Daoy (cell line): ENCODE measurements at regions not wholly inside any gene's neighbourhood (a gene's known extent, or its start where the extent isn't known, plus 50 kb on each side); places are given as distances from the start of the nearest gene placed in this dataset.
"Not testable (repeated sequence)": the region's sequence is repeated elsewhere in the genome, so short reads cannot be mapped to it uniquely, and the experiment has no call there.

Experiments used
- DNase-seq: peaks from one replicate; pipeline ENCODE4 v3.0.0-alpha.2; 2015; ENCODE audit warnings: low read depth

DNA sequence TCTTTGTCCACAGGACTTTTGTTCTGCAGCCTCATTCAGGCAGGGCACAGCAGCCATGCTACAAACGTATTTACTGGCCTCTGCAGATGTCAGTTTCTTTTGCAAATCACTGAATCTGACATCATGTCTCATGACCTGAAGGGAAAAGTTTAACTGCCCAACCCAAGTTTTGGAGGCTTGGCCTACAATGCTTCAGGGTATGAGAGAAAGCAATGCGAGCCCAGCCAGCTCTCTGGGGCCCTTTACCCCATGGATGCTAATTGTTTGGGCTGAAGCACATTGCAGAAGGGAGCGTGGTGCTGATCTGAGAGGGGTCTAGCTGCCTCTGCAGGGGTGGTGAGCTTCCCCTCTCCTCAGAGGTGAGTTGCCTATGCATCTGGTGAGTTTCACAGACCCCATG lies 179.9 kb upstream of the CXCL12 start:
- no peak for DNase-seq

DNA sequence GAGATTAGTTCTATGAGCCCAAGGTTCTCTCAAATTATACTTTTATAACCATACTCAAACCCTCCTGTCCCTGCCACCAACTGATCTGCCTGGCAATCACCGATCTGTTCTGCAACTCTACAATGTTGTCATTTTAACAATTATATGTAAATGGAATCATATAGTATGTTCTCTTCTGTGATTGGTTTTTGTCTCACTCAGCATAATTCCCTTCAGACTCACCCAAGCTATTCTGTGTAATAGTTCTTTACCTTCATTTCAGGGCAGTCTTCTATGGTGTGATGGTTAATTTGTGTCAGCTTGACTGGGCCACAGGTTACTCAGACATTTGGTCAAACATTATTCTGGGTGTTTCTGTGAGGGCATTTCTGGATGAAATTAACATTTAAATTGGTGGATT lies 181.9 kb upstream of the CXCL12 start:
- DNase-seq, result no peak

DNA sequence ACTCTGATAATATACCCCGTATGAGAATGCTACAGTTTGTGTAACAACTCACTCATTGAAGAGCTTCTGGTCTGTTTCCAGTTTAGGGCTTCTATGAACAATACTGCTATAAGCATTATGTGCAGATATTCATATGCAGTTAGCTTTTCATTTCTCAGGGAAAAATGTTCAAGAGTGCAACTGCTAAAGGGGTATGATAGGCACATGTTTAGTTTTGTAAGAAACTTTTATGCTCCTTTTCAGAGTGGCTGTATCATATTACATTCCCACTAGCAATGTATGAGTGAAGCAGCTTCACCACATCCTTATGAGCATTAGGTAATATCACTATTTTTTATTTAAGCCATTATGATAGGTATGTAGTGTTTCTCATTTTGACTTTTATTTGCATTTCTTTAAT lies 182.6 kb upstream of the CXCL12 start:
- DNase-seq, result no peak

DNA sequence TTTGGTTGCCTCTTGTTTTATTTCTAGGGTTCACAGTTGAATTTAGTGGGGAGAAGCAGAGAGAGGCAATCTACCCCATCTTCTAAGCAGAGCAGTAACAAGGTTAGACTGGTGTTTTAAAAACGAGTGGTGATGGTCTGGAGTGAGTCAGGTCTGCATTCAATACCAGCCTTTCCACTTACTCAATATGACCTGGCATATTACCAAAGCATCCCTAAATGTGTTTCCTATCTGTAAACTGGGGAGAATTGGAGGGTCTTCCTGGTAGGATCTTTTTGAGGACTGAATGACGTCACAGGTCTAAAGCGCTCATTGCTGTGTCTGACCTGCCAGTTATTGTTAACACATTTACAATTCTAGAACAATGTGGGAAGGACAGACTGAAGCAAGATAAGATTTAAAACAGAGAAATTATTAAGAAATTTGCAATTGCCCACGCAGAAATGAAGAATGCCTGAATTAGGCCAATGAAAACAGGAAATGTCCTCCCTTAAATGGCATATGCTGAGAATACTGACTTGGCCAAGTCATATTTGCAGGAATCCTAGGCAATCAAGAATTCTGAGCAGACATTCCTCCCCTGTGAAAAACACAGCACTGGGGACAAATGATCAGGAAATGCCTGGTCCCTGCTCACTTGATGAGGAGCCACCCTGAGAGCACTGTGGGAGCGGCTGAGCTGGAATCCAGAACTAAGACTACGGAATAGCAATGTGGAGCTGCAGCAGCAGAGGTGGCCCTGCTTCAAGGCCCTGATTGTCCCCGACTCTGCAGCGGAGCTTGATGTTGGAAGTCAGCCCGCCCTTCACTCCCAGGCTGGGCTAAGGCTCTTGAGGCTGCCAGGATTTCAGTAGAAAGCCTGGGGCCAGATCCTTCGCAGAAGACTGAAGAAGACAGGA lies 184.5 kb upstream of the CXCL12 start:
- peak; percentile 23 for DNase-seq

DNA sequence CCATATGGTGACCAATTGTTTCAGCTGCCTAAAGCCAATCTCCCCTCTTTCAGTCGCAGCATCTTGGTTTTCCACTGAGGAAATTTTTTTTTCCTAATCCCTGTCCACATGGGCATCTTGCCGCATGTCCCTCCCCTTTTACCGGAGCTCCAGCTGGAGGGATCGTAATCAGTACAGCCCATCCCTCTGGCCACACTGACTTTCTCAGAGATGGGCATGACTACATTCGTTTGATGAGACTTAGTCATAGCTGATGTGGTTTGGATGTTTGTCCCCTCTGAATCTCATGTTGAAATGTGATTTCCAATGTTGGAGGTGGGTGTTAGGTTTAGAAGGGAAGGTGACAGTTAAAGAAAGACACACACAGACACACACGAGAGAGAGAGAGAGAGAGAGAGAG lies 186.8 kb upstream of the CXCL12 start:
- DNase-seq, result peak; percentile 25

DNA sequence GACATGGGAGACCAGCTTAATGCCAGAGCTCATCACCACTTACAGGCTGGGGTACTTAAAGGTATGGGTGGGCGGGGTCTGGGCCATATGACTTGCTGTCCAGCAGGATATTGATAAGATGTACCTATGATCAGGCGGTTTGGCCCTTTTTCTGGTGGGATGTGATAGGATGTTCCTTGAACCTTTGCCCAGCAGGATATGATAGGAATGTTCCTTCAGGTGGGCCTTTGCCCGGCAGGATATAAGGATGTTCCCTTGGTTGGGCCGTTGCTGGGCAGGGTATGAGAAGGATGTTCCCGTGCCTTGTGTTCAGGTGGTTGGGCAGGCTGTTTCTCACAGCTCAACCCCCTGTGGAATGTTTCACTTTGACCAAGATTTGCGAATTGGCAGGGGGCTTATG lies 187.2 kb upstream of the CXCL12 start:
- no peak for DNase-seq

DNA sequence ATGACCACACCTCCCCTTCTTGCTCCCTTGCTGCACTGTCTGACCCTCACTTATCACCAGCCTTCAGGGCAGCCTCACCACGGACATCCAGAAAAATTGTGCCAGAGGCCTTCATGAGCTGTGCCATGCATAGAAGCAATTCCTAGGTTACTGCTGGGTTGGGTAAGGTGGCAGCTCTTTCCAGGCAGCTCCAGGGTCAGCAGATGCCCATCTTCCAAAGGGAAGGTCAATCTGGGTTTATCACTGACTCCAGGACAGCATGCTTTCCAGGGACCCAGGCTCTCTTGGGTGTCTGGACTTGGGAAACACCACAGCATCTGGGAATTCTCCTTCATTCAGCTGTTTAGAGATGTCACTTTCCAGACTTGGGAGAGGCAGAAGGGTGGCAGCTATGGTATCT lies 188.9 kb upstream of the CXCL12 start:
- no peak for DNase-seq

DNA sequence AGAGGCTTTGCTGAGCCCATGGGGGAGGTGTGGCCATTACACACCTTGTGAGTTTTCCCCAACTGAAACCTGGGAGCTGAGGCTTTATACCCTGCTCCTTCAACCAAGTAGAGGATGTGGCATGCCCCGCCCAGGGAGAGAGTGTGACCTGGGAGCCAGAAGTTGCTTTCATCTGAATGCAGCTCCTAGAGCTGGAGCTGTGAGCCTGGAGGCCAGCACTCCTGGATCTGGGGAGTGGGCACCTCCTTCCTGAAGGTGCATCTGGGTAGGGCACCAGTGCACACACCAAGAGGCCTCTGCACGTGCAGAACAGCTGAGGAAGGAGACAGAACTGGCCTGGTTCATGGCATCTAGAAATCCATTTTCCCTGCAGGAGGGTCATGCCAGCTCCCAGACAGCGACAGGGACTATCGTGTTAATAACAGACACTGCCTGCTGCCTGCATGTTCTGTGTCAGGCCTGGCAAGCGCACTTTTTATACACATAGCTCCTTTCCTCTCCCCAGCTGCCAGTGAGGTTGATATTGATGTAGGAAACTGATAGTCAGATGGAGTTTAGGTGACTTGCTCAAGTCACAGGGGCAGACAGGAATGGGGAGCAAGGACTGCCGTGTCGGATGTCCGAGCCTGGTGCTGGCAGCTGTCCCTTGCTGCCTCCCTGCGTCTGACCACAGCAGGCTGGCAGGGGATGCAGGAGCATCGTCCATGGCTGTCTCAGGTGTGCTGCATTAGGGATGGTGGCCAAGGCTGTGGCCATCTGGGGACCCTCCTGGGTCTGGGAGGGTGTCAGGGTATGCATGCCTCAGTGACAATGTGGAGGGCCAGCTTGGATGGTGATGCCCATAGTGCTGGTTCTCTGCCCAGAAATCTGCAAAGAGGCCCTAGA lies 189.9 kb upstream of the CXCL12 start:
- DNase-seq, result no peak

DNA sequence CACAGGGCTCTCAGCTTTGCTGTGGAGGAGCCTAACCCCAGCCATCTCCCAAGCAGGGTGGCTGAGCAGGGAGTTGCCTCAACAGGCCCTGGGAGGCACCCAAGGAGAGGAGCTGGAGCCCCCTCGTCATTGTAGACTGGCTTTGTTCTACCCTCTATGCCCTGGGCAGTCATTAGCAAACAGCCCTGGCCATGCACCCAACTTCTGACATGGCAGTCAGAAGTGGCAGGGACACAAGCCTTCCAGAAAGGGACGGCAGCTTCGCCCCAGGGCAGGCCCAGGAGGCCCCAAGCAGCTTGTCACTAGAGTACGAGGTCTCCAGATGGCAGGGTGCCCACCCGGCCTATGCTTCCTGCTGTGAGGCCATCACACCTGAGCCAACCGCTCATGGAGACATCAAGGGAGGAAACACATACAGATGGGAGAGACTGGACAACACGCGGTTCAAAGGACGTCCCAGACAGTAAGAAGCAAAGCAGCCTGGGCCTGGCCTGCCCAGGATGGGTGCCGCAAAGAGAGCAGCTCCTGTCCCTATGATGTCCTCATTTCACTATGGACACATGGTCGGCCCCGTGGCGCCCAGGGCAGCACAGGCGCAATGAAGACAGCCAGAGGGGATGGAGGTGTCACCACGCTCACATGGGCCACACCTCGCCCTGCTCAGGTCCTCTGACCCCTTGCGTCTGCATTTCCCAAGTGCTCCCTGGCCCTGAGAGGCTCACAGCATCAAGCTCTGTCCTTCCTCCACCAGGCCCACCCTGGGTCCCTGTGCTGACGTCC lies 190.9 kb upstream of the CXCL12 start:
- no peak for DNase-seq

DNA sequence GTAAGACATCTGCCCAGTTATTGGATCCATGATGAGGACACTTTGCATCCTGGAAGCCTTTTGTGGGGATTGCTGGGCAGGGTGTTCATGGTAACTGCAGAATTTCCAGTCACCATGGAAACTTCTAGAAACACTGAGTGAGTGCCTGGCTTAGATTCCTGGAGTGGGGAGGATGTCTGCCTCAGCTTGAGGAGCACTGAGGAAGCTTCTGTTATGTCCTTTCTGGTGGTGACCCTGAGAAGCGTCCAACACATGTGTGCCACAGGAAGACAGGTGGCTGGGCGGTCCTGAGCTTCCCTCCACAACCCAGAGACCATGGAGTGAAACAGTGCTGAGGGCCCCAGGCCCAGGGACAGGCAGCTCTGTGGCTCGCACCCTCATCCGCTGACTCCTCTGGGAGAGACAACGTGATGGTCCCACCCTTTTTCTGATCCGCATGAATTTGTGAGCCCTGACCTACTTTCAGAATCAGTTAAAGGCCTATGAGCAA lies 191.8 kb upstream of the CXCL12 start:
- no peak for DNase-seq

DNA sequence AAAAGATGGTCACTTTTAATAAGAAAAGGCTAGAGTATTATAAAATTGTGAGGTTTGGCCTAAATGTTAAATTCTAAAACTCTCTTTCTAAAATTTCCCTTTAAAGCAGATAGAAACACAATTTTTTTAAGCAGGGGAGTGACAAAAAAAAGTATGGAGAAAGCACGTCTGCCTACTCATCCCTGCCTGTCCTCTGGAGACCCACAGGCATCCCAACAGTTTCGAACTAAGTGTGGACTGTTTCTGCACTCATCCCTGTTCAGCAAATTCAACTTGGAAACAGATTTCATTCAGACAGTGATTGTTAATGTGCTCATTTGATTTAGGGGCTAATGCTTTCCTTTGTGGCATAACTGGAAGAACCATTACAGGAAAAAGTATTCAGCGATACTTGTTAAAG lies 192.6 kb upstream of the CXCL12 start:
- no peak for DNase-seq

DNA sequence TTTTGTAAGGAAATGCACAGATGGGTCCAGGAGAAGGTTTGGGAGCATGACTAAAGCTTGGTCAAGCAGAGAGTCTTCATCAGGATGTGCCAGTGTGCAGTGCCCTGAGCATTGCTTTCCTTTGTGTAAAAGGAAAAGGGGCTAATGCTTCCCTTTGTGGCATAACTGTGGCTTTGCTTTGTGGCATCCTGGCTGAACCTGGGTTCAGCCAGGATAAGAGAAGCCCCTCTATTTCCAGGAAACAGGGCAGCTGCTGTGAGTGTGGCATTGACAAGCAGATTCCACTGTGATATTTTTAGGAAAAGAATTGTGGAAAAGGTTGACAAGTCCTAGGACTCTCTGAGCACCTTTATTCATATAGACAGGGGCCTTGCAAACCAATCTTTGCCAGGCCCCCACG lies 193.4 kb upstream of the CXCL12 start:
- DNase-seq, result no peak

DNA sequence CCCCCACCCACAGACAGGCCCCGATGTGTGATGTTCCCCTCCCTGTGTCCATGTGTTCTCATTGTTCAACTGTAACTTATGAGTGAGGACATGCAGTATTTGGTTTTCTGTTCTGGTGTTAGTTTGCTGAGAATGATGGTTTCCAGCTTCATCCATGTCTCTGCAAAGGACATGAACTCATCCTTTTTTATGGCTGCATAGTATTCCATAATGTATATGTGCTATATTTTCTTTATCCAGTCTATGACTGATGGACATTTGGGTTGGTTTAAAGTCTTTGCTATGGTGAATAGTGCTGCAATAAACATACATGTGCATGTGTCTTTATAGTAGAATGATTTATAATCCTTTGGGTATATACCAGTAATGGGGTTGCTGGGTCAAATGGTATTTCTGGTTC lies 194.1 kb upstream of the CXCL12 start:
- not testable (repeated sequence) for DNase-seq

DNA sequence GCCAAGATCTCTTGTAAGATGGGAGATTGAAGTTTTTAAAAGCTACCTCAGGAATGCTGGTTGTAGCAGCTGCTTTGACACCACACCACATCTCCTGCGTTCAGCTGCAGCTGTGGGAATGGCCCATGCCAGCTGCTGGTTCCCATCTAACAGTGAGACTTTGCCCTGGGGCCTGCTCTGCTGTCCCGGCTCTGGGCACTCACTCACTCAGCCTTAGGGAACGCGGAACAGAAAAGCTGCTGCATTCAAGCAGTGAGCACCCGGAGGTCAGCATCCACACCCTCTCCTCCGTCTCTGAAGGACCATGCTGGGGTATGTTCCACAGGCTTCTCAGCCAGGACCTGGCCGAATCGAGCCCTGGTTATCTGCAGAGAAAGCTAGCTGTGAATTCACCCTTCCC lies 197.1 kb upstream of the CXCL12 start:
- DNase-seq, result no peak

DNA sequence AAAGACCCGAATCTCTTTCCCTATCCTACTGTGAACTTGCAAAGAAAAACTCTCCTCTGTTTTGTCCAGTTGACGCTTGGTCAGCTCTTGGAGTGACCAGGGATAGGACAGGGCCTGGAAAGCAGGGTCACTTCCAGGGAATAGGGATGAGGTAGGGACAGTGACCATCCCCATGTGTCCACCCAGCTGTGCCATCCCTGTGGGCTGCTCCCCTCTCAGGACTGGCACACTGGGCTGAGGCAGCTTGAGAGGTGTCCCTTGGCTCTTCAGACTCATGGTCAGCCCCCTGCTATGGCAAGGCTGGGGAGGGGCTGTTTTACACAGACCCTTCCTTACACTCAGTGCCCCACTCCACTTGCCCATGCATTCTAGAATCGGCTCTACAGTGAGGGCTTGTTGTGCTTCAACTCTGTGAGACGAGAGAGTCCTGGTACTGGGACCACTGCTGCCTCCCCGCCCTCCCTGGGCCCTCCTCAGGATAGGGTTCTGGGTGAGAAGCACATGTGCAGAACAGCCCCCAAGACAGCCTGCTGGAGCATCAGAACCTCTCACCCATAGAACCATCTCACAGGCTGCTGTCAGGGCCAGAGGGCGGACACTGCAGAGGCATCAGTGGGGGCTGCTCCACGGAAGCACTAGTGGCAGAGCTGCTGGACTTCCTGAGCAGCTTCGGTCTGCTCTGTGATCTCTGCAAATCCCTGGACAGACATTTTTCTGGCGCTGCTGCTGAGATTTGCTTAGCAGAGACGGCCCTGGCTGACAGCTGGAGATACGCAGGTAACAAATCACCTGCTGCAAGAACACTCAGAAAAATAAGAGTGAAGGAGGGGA lies 202.8 kb upstream of the CXCL12 start:
- DNase-seq, result no peak

DNA sequence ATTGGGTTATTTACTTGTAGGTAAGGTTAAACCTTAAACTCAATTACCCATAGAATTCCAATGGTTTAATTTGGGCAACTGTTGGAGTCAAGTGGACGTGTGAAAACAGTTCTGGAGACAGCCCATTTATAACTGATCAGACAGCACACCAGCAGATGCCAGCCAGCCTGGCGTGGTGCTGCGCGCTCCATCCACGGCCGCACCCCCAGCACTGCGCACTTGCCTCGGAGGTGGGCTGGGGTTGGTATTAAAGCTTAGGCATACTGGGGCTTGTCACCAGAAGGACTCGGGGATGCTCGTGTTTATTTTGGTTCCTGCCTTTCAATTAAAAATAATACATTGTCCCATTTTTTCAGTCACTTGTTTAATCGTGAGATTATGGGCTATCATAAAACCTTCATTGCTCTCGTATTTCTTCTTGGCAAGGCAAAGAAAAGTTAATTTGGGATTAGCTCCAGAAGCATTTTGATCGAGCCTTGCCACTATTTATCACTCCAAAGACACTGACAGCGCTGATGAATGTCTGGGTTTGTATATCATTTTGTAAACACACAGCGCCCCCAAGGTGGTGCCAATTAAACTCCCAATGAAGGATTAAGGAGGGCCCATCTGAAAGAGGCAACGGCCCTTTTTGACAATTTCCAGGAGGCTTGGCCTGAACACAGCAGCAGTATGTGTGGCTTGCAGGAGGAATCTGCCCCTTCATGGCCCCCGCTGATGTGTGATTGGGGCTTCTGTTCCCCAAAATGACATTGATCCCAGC lies 204.5 kb upstream of the CXCL12 start:
- DNase-seq, result no peak

DNA sequence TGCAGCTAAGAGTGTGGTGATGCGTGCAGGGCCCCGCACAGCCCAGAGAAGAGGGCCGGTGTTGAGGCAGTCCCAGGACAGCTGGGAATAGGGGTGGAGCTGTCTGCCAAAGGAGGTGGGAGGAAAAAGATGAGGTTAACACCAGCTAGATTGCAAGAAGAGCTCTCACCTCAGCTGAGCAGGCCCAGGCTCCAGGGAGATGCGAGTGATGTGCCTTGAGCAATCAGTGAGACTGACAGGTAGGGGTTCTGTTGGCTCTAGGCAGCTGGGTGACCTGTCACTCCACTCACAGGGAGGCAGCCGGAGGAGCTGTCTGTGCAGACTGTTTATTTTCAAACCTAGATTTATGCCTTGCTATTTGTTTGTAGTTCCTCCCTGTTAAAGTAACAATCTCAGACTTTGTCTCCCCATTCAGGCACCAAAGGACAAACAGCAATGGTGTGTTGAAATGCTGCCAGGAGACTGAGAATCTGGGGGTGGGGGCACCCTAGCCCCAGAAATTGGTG lies 205.1 kb upstream of the CXCL12 start:
- no peak for DNase-seq

DNA sequence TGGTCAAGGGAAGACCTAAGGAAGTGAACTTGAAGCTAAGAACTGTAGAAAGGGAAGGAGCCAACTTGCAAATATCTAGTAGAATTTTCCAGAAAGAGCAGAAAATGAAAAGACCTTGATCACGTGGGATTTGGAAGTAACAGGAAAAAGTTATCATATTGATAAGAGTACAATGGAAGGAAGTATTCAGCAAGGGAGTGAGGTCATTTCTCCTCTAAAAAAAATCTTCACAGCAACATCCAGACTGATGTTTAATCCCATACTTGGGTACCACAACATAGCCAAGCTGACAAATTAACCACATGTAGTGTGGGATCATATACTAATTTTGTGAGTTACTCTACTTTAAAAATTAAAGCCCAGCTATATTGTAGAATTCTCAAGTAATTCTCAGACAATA lies 207.0 kb upstream of the CXCL12 start:
- DNase-seq, result no peak

DNA sequence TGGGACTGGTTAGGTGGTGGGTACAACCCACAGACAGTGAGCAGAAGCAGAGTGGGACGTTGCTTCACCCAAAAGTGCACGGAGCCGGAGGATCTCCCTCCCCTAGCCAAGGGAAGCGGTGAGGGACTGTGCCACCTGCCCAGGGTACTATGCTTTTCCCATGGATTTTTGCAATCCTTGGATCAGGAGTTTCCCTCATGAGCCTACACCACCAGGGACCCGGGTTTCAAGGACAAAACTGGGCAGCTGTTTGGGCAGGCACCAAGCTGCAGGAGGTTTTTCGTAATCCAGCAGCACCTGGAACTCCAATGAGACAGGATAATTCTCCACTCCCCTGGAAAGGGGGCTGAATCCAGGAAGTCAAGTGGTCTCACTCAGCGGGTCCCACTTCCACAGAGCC lies 209.1 kb upstream of the CXCL12 start:
- no peak for DNase-seq

DNA sequence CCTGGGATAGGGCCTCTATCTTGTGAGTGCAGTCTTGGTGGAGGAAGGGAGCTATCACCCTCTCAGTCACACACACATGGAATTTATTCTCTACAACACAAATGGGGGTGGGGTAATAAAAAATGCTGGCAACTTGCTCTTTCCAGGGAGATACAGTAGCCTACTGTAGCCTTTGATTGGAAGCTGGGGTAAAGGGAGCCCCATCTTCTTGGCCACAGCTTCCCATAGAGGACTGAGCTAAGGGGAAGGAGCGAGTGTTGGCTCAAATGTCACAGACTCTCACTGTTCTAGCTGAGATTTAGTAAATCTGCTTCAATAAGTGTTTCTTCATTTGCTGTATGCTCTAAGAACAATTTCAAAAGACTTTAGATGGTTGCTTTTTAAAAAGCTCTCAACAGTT lies 222.2 kb upstream of the CXCL12 start:
- DNase-seq, result no peak
